Natural killer cell treated with Interleukin-12 subunit alpha and Interleukin-12 subunit beta and Interleukin-15 and Interleukin-18, amount 100 ng/mL, for 72 hours (primary cell): ENCODE measurements at regions not wholly inside any gene's neighbourhood (a gene's known extent, or its start where the extent isn't known, plus 50 kb on each side); places are given as distances from the start of the nearest gene placed in this dataset.
A peak's percentile ranks its signal among the peaks of the same experiment; 100 is the strongest.
"Not testable (repeated sequence)": the region's sequence is repeated elsewhere in the genome, so short reads cannot be mapped to it uniquely, and the experiment has no call there.

Experiments
- ATAC-seq, 2 donors: fragments of 150-1000 bp; cut with Tn5 transposase in 1 of 2; sonication (Bioruptor Pico), chemical (Tn5 transposase) in 1 of 2; 2 replicates each; pipeline ENCODE4 v1.10.0; 2021
- DNase-seq: peaks from one replicate; pipeline ENCODE4 v3.0.0; 2022; ENCODE audit warnings: low spot score
- H3K27ac Mint-ChIP-seq, 2 donors: 1 replicate in 1 of 2; 2 replicates in 1 of 2; pipeline ENCODE4 v1.8.0; 2022; ENCODE audit warnings: mixed read lengths in 2 of 2, mild to moderate bottlenecking in 1 of 2, moderate library complexity in 1 of 2
- H3K27me3 Mint-ChIP-seq, 2 donors: 1 replicate in 1 of 2; 2 replicates in 1 of 2; pipeline ENCODE4 v1.8.0; 2022; ENCODE audit warnings: mixed read lengths in 2 of 2
- H3K36me3 Mint-ChIP-seq: one replicate; pipeline ENCODE4 v1.8.0; 2022; ENCODE audit warnings: mixed read lengths
- H3K4me1 Mint-ChIP-seq, 2 donors: 1 replicate in 1 of 2; 2 replicates in 1 of 2; pipeline ENCODE4 v1.8.0; 2022; ENCODE audit warnings: low read depth in 2 of 2, mixed read lengths in 2 of 2, mild to moderate bottlenecking in 1 of 2
- H3K4me3 Mint-ChIP-seq: one replicate; pipeline ENCODE4 v1.8.0; 2022; ENCODE audit warnings: mixed read lengths
- H3K9me3 Mint-ChIP-seq: 2 replicates; pipeline ENCODE4 v1.8.0; 2022; ENCODE audit warnings: mixed read lengths

- H3K9me3 Mint-ChIP-seq: peaks cover 19% of the 10 kb centered on the region
- H3K36me3 Mint-ChIP-seq, H3K27ac Mint-ChIP-seq, DNase-seq, ATAC-seq, H3K4me1 Mint-ChIP-seq, H3K27me3 Mint-ChIP-seq, H3K4me3 Mint-ChIP-seq: not testable (repeated sequence)
These were observed 185.8 kb upstream of the MEIS1 start for GRCh38 chr2:66249089-66249488.

GRCh38 chr2:66243809-66244208 is 191.1 kb upstream of the MEIS1 start:
- H3K27me3 Mint-ChIP-seq, ATAC-seq, H3K4me1 Mint-ChIP-seq, H3K36me3 Mint-ChIP-seq, DNase-seq, H3K27ac Mint-ChIP-seq, H3K4me3 Mint-ChIP-seq: not testable (repeated sequence)
- peaks cover 19% of the 10 kb centered on the region for H3K9me3 Mint-ChIP-seq

DNA sequence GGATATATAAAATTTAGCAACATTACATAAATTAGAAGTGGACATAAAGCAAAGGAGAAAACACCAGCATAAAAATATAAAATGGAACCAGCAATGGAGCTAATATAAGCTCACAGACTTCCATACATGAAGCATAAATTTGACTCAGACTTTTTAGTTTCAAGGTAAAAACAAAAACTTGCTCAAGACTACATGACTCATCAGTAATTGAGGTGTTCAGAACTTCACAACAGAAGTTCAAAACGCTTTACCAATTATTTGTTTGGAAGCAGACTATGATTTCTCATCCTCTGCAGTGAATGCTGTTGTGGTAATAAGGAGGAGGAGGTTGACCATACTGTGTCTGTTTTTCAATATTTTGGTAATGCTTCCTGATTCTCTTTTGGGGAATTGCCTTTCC is 192.0 kb upstream of the MEIS1 start:
- peaks cover 15% of the 10 kb centered on the region for H3K9me3 Mint-ChIP-seq
- H3K27me3 Mint-ChIP-seq, ATAC-seq, H3K4me1 Mint-ChIP-seq, DNase-seq, H3K36me3 Mint-ChIP-seq, H3K4me3 Mint-ChIP-seq, H3K27ac Mint-ChIP-seq: not testable (repeated sequence)

DNA sequence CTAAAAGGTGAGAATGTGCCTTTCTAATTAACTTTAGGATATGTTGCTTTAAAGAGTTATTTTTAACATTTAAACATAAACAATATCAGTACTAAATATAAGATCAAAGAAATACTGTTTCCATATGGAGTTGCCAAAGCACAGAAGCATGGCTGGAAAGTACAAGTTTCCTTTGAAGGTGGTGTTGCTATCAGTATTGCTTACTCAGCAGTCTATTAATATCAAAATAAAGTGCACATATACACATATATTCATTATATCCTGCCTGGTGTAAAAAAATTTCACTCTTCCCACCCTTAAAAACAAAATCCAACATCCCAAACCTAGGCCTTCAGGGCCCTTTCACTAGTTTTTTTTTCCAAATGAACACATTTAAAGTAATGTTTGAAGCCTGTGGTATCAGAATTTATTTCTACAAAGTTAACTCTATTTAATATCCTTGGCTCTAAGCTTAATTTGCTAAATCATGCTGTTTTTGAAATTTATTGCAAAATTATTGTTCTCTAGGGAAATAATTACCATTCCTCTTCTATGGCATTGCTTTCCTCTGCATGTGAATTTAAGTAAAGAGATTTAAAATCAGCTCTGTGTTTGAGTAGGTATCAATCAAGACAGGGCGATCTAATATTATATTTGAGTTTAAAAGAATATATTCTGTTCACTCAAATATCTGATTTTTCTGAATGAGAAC is 192.7 kb upstream of the MEIS1 start:
- H3K27ac Mint-ChIP-seq: no peak overlapping the region
- H3K4me3 Mint-ChIP-seq: no peak overlapping the region
- no peaks in the 10 kb centered on the region for H3K27me3 Mint-ChIP-seq
- H3K4me1 Mint-ChIP-seq: no peaks in the 10 kb centered on the region
- DNase-seq (no peak), ATAC-seq (no peak)
- peaks cover 10% of the 10 kb centered on the region for H3K9me3 Mint-ChIP-seq
- H3K36me3 Mint-ChIP-seq: peaks cover 4% of the 10 kb centered on the region

DNA sequence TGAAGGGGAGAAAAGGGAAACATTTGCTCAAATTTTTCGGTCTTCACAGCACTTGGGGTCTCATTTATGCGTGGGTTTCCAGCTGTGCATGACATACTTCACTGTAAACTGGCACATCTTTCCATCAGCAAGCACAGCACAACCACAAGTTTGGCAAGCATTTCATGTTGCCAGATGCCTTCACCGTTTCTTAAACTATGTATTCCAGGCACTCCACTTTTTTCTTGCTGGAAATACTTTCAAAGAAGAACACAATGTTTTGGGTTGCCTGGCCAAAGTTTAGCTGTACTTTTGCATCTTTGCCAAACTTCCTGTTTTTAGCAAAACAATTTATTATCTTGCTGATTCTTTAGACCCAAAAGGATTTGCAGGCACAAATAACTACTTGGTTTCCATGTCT is 194.6 kb upstream of the MEIS1 start:
- DNase-seq (no peak), ATAC-seq (no peak)
- H3K36me3 Mint-ChIP-seq: no peaks in the 10 kb centered on the region
- H3K27me3 Mint-ChIP-seq: no peaks in the 10 kb centered on the region
- no peak overlapping the region for H3K4me3 Mint-ChIP-seq
- no peak overlapping the region for H3K27ac Mint-ChIP-seq
- H3K9me3 Mint-ChIP-seq: peaks cover 6% of the 10 kb centered on the region
- H3K4me1 Mint-ChIP-seq: no peaks in the 10 kb centered on the region

GRCh38 chr2:66239655-66240054 is 195.3 kb upstream of the MEIS1 start:
- no peaks in the 10 kb centered on the region for H3K4me1 Mint-ChIP-seq
- H3K4me3 Mint-ChIP-seq: no peak overlapping the region
- H3K36me3 Mint-ChIP-seq: no peaks in the 10 kb centered on the region
- H3K27me3 Mint-ChIP-seq: no peaks in the 10 kb centered on the region
- DNase-seq (no peak), ATAC-seq (no peak)
- H3K27ac Mint-ChIP-seq: no peak overlapping the region
- H3K9me3 Mint-ChIP-seq: peaks cover 2% of the 10 kb centered on the region

GRCh38 chr2:66237803-66238379 is 197.0 kb upstream of the MEIS1 start:
- Mint-ChIP-seq H3K9me3 (no peaks in the 10 kb centered on the region), H3K27ac (no peak overlapping the region), H3K4me3 (no peak overlapping the region), H3K27me3 (no peaks in the 10 kb centered on the region), H3K4me1 (no peaks in the 10 kb centered on the region), H3K36me3 (no peaks in the 10 kb centered on the region)
- ATAC-seq (no peak), DNase-seq (no peak)

- DNase-seq: no peak
- Mint-ChIP-seq H3K9me3 (no peaks in the 10 kb centered on the region), H3K4me1 (no peaks in the 10 kb centered on the region), H3K27me3 (no peaks in the 10 kb centered on the region), H3K4me3 (no peak overlapping the region), H3K36me3 (no peaks in the 10 kb centered on the region), H3K27ac (no peak overlapping the region)
- ATAC-seq: peak in 1 of 2 donors; percentile 43
These were observed 197.8 kb upstream of the MEIS1 start for GRCh38 chr2:66236816-66237802.

DNA sequence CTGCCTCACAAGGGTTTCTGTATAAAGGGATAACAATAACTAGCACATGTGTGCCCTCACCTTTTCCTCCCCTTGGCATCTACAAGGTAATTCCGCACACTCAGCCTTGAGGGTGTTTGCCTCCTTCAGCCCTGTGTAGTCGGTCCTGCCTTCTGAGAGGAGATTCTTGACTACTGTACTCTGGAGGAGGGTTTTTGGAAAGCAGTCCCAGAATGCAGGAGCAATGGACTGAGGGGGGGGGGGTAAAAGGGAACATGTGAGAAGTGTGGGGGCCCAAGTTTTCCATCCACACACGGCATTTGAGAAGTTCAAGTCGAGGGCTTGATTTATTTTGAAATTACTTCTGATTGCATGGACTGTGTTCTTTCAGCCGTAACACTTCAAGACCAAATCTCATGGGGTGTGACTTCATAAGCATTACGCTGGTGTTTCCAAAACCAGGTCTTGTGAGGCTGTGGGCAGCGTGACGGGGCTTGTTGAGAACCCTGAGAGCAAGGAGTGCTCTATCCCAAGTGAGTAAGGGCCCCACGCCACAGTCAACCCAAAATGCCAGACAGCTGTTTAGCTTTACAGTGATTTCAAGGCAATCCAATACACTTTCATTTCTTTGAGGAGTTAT is 198.7 kb upstream of the MEIS1 start:
- Mint-ChIP-seq H3K27me3 (no peaks in the 10 kb centered on the region), H3K4me3 (no peak overlapping the region), H3K9me3 (no peaks in the 10 kb centered on the region), H3K27ac (no peak overlapping the region), H3K4me1 (no peaks in the 10 kb centered on the region), H3K36me3 (no peaks in the 10 kb centered on the region)
- ATAC-seq (no peak), DNase-seq (no peak)

DNA sequence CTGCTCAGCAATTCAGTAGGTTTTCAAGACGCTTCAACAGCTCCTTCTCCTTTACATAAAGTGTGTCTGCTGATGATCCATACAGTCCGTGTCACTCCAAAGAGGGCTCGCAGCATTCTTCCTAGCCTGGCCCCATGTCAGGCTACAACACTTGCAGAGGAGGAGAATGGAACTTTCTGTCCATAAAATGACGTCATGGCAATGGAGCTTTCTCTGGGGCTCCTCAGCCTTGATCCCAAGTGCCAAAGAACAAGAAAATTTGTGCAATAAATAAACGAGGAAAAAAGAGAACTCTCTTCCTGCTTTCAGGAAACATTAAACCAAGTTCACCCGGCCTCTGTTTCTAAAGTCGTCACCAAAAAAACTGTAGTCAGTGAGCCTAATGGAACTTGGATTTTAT is 199.5 kb upstream of the MEIS1 start:
- Mint-ChIP-seq H3K9me3 (no peaks in the 10 kb centered on the region), H3K4me3 (no peak overlapping the region), H3K4me1 (no peaks in the 10 kb centered on the region), H3K27me3 (no peaks in the 10 kb centered on the region), H3K36me3 (no peaks in the 10 kb centered on the region), H3K27ac (no peak overlapping the region)
- ATAC-seq: no peak
- no peak for DNase-seq

DNA sequence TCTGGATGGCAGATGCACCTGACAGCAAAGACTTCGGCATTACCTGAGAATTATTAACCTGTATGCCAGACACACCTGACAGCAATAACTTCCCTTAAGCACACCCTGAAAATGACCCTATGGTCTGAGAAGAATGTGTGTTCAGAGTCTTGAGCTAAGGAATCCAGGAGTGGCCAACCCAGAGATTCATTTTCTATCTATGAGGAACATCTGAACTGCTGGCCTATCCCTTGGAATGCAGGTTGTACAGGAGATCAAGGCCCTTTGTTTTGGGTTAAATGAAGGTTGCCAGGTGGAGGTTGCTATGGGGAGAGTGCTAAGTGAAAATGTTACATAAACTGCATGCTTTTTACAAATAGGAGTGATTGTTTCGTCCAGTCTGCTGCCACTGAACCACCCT is 200.9 kb upstream of the MEIS1 start:
- Mint-ChIP-seq H3K36me3 (no peaks in the 10 kb centered on the region), H3K27ac (no peak overlapping the region), H3K4me1 (no peaks in the 10 kb centered on the region), H3K27me3 (no peaks in the 10 kb centered on the region), H3K4me3 (no peak overlapping the region), H3K9me3 (no peaks in the 10 kb centered on the region)
- no peak for DNase-seq
- no peak for ATAC-seq

- H3K9me3 Mint-ChIP-seq: no peaks in the 10 kb centered on the region
- no peaks in the 10 kb centered on the region for H3K27me3 Mint-ChIP-seq
- ATAC-seq (no peak), DNase-seq (no peak)
- no peak overlapping the region for H3K27ac Mint-ChIP-seq
- no peak overlapping the region for H3K4me3 Mint-ChIP-seq
- H3K36me3 Mint-ChIP-seq: no peaks in the 10 kb centered on the region
- H3K4me1 Mint-ChIP-seq: no peaks in the 10 kb centered on the region
These were observed 206.8 kb upstream of the MEIS1 start for GRCh38 chr2:66228128-66228547.

- no peaks in the 10 kb centered on the region for H3K36me3 Mint-ChIP-seq
- no peaks in the 10 kb centered on the region for H3K27me3 Mint-ChIP-seq
- no peak overlapping the region for H3K27ac Mint-ChIP-seq
- no peaks in the 10 kb centered on the region for H3K4me1 Mint-ChIP-seq
- no peak for DNase-seq
- H3K9me3 Mint-ChIP-seq: peaks cover 4% of the 10 kb centered on the region
- no peak for ATAC-seq
- no peak overlapping the region for H3K4me3 Mint-ChIP-seq
These were observed 217.8 kb upstream of the MEIS1 start for GRCh38 chr2:66217039-66217585.
